Activated CD4-positive, CD25-positive, alpha-beta regulatory T cell treated with anti-CD3 and anti-CD28 coated beads, Interleukin-2, amount 50 U/mL, for 24 hours (primary cell): ENCODE measurements at regions not wholly inside any gene's neighbourhood (a gene's known extent, or its start where the extent isn't known, plus 50 kb on each side); places are given as distances from the start of the nearest gene placed in this dataset.

ENCODE experiments used
- ATAC-seq, 2 donors: fragments of 150-1000 bp; cut with Tn5 transposase; one replicate each; pipeline ENCODE4 v1.10.0; 2021; ENCODE audit warnings: mild to moderate bottlenecking in 1 of 2, moderate library complexity in 1 of 2

GRCh38 chr1:61520401-61520800, 204.5 kb downstream of the TM2D1 start:
- no peak for ATAC-seq

DNA sequence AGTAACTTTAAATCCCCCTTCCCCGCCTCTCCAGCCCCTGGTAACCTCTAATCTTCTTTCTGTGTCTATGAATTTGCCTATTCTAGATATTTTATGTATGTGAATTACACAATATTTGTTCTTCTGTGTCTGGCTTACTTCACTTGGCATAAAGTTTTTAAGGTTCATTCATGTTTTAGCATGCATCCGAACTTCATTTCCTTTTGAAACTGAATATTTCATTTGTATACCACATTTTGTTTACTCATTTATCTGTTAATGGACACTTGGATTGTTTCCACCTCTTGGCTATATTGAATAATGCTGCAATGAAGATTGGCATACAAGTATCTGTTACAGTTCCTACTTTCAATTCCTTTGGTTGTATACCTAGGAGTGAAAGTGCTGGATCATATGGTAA, 205.3 kb downstream of the TM2D1 start:
- no peak for ATAC-seq

GRCh38 chr1:61518670-61519400, 206.1 kb downstream of the TM2D1 start:
- ATAC-seq = no peak

GRCh38 chr1:61517345-61517744, 207.6 kb downstream of the TM2D1 start:
- ATAC-seq = no peak

- ATAC-seq = no peak
Observed at GRCh38 chr1:61515096-61515495, 209.8 kb downstream of the TM2D1 start.
